ENCODE measurements at regions not wholly inside any gene's neighbourhood (a gene's known extent, or its start where the extent isn't known, plus 50 kb on each side); places are given as distances from the start of the nearest gene placed in this dataset.
"Not testable (repeated sequence)": the region's sequence is repeated elsewhere in the genome, so short reads cannot be mapped to it uniquely, and the experiment has no call there.

GRCh38 chr12:59059088-59059935, 139.0 kb upstream of the LRIG3 start:
- no peak for DNase-seq
- Mint-ChIP-seq H3K27me3 (no peaks in the 10 kb centered on the region), H3K9me3 (no peaks in the 10 kb centered on the region), H3K4me3 (no peak overlapping the region), H3K27ac (no peak overlapping the region), H3K4me1 (peaks cover 11% of the 10 kb centered on the region)
- ATAC-seq, result no peak

DNA sequence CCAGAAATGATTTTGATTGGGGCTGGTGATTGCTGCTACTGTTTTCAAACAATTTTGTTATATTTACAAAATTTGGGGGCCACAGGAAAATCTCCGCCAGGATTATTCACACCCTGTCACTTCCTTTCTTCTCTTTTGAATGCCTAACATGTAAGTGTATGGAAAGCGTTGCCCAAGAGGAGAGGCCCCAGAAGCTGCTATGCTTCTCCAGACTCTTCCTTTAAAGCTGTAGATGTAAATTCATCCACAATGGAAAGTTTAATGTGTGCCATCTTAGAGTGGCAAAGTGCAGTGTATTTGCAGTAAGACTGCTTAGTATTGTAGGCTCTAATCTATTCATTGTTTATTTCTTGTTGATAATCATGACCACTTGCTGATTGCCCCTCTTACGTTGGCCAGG, 136.7 kb upstream of the LRIG3 start:
- ATAC-seq (no peak), DNase-seq (no peak)
- H3K27ac Mint-ChIP-seq, result no peak overlapping the region
- peaks cover 11% of the 10 kb centered on the region for H3K4me1 Mint-ChIP-seq
- H3K4me3 Mint-ChIP-seq, result no peak overlapping the region
- H3K27me3 Mint-ChIP-seq, result no peaks in the 10 kb centered on the region
- H3K9me3 Mint-ChIP-seq, result no peaks in the 10 kb centered on the region

GRCh38 chr12:59055204-59055860, 135.0 kb upstream of the LRIG3 start:
- Mint-ChIP-seq H3K4me3 (no peak overlapping the region), H3K27ac (no peak overlapping the region), H3K9me3 (no peaks in the 10 kb centered on the region), H3K4me1 (peaks cover 11% of the 10 kb centered on the region), H3K27me3 (no peaks in the 10 kb centered on the region)
- no peak for DNase-seq
- ATAC-seq, result peak; percentile 82

- H3K9me3 Mint-ChIP-seq, DNase-seq, H3K27me3 Mint-ChIP-seq, ATAC-seq, H3K4me3 Mint-ChIP-seq, H3K27ac Mint-ChIP-seq: not testable (repeated sequence)
- H3K4me1 Mint-ChIP-seq, result peaks cover 11% of the 10 kb centered on the region
Observed at GRCh38 chr12:59053266-59053899, 133.1 kb upstream of the LRIG3 start.

- Mint-ChIP-seq H3K4me1 (no peaks in the 10 kb centered on the region), H3K27ac (no peak overlapping the region), H3K27me3 (no peaks in the 10 kb centered on the region), H3K9me3 (no peaks in the 10 kb centered on the region), H3K4me3 (no peak overlapping the region)
- DNase-seq (no peak), ATAC-seq (no peak)
Observed at GRCh38 chr12:59046763-59047534, 126.6 kb upstream of the LRIG3 start.

GRCh38 chr12:59044791-59045190, 124.5 kb upstream of the LRIG3 start:
- Mint-ChIP-seq H3K4me3 (no peak overlapping the region), H3K4me1 (no peaks in the 10 kb centered on the region), H3K9me3 (no peaks in the 10 kb centered on the region), H3K27ac (no peak overlapping the region), H3K27me3 (no peaks in the 10 kb centered on the region)
- no peak for DNase-seq
- no peak for ATAC-seq

- Mint-ChIP-seq H3K27me3 (no peaks in the 10 kb centered on the region), H3K4me1 (no peaks in the 10 kb centered on the region), H3K9me3 (no peaks in the 10 kb centered on the region), H3K4me3 (no peak overlapping the region), H3K27ac (no peak overlapping the region)
- ATAC-seq (no peak), DNase-seq (no peak)
Observed at GRCh38 chr12:59041241-59042121, 121.2 kb upstream of the LRIG3 start.

- no peaks in the 10 kb centered on the region for H3K27me3 Mint-ChIP-seq
- no peaks in the 10 kb centered on the region for H3K4me1 Mint-ChIP-seq
- H3K4me3 Mint-ChIP-seq, result no peak overlapping the region
- H3K9me3 Mint-ChIP-seq, result no peaks in the 10 kb centered on the region
- ATAC-seq (no peak), DNase-seq (no peak)
- no peak overlapping the region for H3K27ac Mint-ChIP-seq
Observed at GRCh38 chr12:59040656-59041055, 120.4 kb upstream of the LRIG3 start.

- ATAC-seq, result no peak
- H3K4me3 Mint-ChIP-seq, result no peak overlapping the region
- no peak overlapping the region for H3K27ac Mint-ChIP-seq
- no peak for DNase-seq
- no peaks in the 10 kb centered on the region for H3K27me3 Mint-ChIP-seq
- H3K9me3 Mint-ChIP-seq, result no peaks in the 10 kb centered on the region
- no peaks in the 10 kb centered on the region for H3K4me1 Mint-ChIP-seq
Observed at GRCh38 chr12:59040043-59040442, 119.7 kb upstream of the LRIG3 start.

DNA sequence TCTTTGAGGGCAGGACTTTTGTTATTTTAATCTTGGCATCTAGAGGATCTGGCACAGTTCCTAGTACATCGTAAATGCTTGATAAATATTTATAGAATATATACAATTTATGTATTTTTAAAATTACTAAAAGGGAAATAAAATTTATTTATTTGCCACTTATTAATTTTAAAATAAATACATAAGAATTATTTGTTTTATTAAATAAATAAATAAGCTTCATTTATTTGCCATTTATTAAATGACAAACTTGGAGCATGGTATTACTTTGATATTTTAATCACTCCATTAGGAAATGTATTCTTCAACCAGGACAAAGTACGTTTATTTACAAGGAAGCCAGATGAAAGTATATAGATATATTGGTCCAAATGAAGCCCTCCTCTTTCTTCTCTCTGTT, 118.7 kb upstream of the LRIG3 start:
- Mint-ChIP-seq H3K4me3 (no peak overlapping the region), H3K4me1 (no peaks in the 10 kb centered on the region), H3K9me3 (no peaks in the 10 kb centered on the region), H3K27ac (no peak overlapping the region), H3K27me3 (no peaks in the 10 kb centered on the region)
- ATAC-seq (no peak), DNase-seq (no peak)

DNA sequence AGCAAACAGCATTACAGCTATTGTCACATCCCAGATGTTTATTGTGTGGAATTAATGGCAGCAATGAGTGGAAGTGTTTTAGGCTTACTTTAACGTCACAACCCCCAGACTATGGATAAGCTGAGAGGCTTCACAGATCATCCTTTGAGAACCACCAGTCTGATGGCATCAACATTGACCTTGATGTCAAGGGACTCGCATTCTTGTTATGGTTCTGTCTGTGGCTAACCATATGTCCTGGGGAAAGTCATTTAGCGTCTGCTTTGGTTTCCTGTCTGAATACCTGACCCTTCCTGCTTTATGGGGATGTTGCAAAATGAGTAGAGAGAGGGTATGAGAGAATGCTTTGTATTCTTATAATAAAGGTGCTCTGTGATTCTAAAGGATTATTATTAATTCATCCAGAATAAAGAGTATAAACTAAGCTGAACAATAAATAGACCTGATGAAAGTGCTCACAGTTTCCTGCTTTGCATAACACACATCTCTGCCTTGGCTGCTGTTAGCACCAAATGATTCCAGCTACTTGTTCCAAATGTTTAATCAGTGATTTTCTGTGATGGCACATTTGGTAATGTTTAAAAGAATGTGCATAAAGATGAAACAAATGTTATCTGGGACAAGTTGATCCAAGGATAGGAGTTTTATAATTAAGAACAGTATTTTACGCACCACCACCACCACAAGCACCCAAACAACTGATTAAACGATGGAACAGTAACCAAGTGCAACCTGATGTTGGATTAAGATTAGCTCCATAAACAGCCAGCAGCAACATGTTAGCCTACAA, 116.9 kb upstream of the LRIG3 start:
- no peaks in the 10 kb centered on the region for H3K27me3 Mint-ChIP-seq
- H3K27ac Mint-ChIP-seq, result no peak overlapping the region
- H3K9me3 Mint-ChIP-seq, result no peaks in the 10 kb centered on the region
- DNase-seq, result no peak
- ATAC-seq, result no peak
- no peaks in the 10 kb centered on the region for H3K4me1 Mint-ChIP-seq
- H3K4me3 Mint-ChIP-seq, result no peak overlapping the region

- H3K4me1 Mint-ChIP-seq, result no peaks in the 10 kb centered on the region
- ATAC-seq, result no peak
Observed at GRCh38 chr12:59036347-59036746, 116.0 kb upstream of the LRIG3 start.

DNA sequence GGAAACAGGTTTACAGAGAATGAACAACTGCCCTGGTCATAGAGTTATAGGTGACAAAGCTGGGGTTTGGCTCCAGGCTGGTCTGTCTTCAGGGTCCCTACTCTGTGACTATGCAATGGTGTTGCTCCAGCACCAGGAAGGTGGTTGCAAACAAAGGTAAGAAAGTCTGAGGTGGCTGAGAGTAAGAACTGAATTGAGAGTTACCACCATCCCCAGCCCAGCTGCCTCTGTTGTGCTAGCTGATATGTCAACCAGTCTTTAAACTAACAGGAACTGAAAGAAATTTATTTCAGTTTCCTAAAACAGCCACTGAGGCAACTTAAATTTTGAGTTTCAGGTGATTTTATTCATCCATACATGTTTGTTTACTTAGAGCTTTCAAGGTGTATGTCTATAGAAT, 111.0 kb upstream of the LRIG3 start:
- ATAC-seq, result no peak
- no peaks in the 10 kb centered on the region for H3K27me3 Mint-ChIP-seq

More at GRCh38 chr12:59036347-59036746, 116.0 kb upstream of the LRIG3 start:
- Mint-ChIP-seq H3K9me3 (no peaks in the 10 kb centered on the region), H3K4me3 (no peak overlapping the region), H3K27ac (no peak overlapping the region), H3K27me3 (no peaks in the 10 kb centered on the region)
- DNase-seq, result no peak

DNA sequence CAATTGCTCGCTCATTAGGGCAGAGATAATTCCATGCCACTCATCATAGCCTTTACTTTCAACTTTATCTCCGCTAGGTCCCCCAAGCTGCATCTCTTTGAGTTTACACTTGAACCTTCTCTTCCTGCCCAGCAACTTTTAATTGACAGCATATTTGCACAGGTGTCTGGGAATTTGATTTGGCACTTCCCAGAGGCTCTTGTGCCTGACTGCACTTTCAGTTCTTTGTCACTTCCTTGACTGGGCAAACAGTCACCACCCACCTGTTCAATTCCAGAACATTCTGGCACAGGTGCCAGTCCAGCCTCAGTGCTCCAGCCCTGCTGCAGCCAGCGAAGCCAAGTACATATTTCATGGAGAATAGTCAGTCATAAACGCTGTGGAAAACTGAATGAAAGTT, 110.1 kb upstream of the LRIG3 start:
- ATAC-seq (no peak), DNase-seq (no peak)
- no peak overlapping the region for H3K27ac Mint-ChIP-seq
- no peaks in the 10 kb centered on the region for H3K4me1 Mint-ChIP-seq
- H3K27me3 Mint-ChIP-seq, result no peaks in the 10 kb centered on the region
- H3K9me3 Mint-ChIP-seq, result peaks cover 0 to 5% of the 10 kb centered on the region in 2 donors
- no peak overlapping the region for H3K4me3 Mint-ChIP-seq

More for the DNA sequence above, 111.0 kb upstream of the LRIG3 start:
- DNase-seq, result no peak
- no peak overlapping the region for H3K4me3 Mint-ChIP-seq
- no peak overlapping the region for H3K27ac Mint-ChIP-seq
- no peaks in the 10 kb centered on the region for H3K4me1 Mint-ChIP-seq
- H3K9me3 Mint-ChIP-seq, result peaks cover 0 to 4% of the 10 kb centered on the region in 2 donors
